ENCODE measurements at regions not wholly inside any gene's neighbourhood (a gene's known extent, or its start where the extent isn't known, plus 50 kb on each side); places are given as distances from the start of the nearest gene placed in this dataset.
A peak's percentile ranks its signal among the peaks of the same experiment; 100 is the strongest.

GRCh38 chr4:58070726-58071125 lies 960.5 kb upstream of the IGFBP7 start:
- Histone ChIP-seq H3K14ac (ENCODE audit: low read length in 2 of 2) (no peak overlapping the region), H2BK12ac (ENCODE audit: low read length in 2 of 2) (no peak overlapping the region), H2BK120ac (ENCODE audit: low read depth, low read length) (no peak overlapping the region), H4K91ac (ENCODE audit: low read length) (no peak overlapping the region), H2AFZ (ENCODE audit: low read depth, low read length) (no peak overlapping the region), H3K9ac (ENCODE audit: low read length) (no peak overlapping the region), H4K8ac (ENCODE audit: low read length) (no peak overlapping the region), H3K4me1 (ENCODE audit: control insufficient read depth, insufficient read depth, low read depth, low read length) (no peaks in the 10 kb centered on the region), H3K27ac (ENCODE audit: low read length, poor library complexity, severe bottlenecking) (no peak overlapping the region), H3K4me3 (ENCODE audit: insufficient read depth in 1 of 2, low read depth in 1 of 2, low read length in 2 of 2) (no peak overlapping the region), H3K79me1 (replicated peaks; ENCODE audit: low read length, poor library complexity, severe bottlenecking) (no peaks in the 10 kb centered on the region), H3K36me3 (ENCODE audit: control insufficient read depth in 1 of 2, insufficient read depth in 2 of 2, low read depth in 1 of 2, low read length in 2 of 2) (no peaks in the 10 kb centered on the region), H3K23ac (ENCODE audit: low read length in 2 of 2) (no peak overlapping the region), H3K18ac (ENCODE audit: low read depth in 1 of 2, low read length in 2 of 2) (no peak overlapping the region), H2AK5ac (ENCODE audit: low read length, severe bottlenecking) (no peak overlapping the region), H3K4ac (ENCODE audit: low read depth in 1 of 2, low read length in 2 of 2) (no peak overlapping the region), H2BK5ac (ENCODE audit: low read depth, low read length, poor library complexity, severe bottlenecking) (no peak overlapping the region), H3K9me3 (ENCODE audit: control insufficient read depth, low read length) (peaks cover 6% of the 10 kb centered on the region), H3K4me2 (ENCODE audit: low read length, poor library complexity, severe bottlenecking) (no peak overlapping the region), H2BK15ac (ENCODE audit: low read depth, poor library complexity, severe bottlenecking) (no peak overlapping the region), H3K27me3 (ENCODE audit: control insufficient read depth in 1 of 2, insufficient read depth in 1 of 2, low read length in 2 of 2) (no peaks in the 10 kb centered on the region)
- DNase-seq = no peak

GRCh38 chr4:58064653-58065052 lies 954.5 kb upstream of the IGFBP7 start:
- Histone ChIP-seq H4K8ac (ENCODE audit: low read length) (no peak overlapping the region), H3K4me3 (ENCODE audit: insufficient read depth in 1 of 2, low read depth in 1 of 2, low read length in 2 of 2) (no peak overlapping the region), H2BK15ac (ENCODE audit: low read depth, poor library complexity, severe bottlenecking) (no peak overlapping the region), H3K27me3 (ENCODE audit: control insufficient read depth in 1 of 2, insufficient read depth in 1 of 2, low read length in 2 of 2) (no peaks in the 10 kb centered on the region), H2BK120ac (ENCODE audit: low read depth, low read length) (no peak overlapping the region), H2BK5ac (ENCODE audit: low read depth, low read length, poor library complexity, severe bottlenecking) (no peak overlapping the region), H3K18ac (ENCODE audit: low read depth in 1 of 2, low read length in 2 of 2) (no peak overlapping the region), H3K4ac (ENCODE audit: low read depth in 1 of 2, low read length in 2 of 2) (no peak overlapping the region), H3K23ac (ENCODE audit: low read length in 2 of 2) (no peak overlapping the region), H3K27ac (ENCODE audit: low read length, poor library complexity, severe bottlenecking) (no peak overlapping the region), H3K36me3 (ENCODE audit: control insufficient read depth in 1 of 2, insufficient read depth in 2 of 2, low read depth in 1 of 2, low read length in 2 of 2) (no peaks in the 10 kb centered on the region), H4K91ac (ENCODE audit: low read length) (no peak overlapping the region), H2AK5ac (ENCODE audit: low read length, severe bottlenecking) (no peak overlapping the region), H3K14ac (ENCODE audit: low read length in 2 of 2) (no peak overlapping the region), H2BK12ac (ENCODE audit: low read length in 2 of 2) (no peak overlapping the region), H3K4me2 (ENCODE audit: low read length, poor library complexity, severe bottlenecking) (no peak overlapping the region), H2AFZ (ENCODE audit: low read depth, low read length) (no peak overlapping the region), H3K9me3 (ENCODE audit: control insufficient read depth, low read length) (no peaks in the 10 kb centered on the region), H3K9ac (ENCODE audit: low read length) (no peak overlapping the region), H3K4me1 (ENCODE audit: control insufficient read depth, insufficient read depth, low read depth, low read length) (no peaks in the 10 kb centered on the region), H3K79me1 (replicated peaks; ENCODE audit: low read length, poor library complexity, severe bottlenecking) (no peaks in the 10 kb centered on the region)
- 73% methylated on average over 2 of the region's 3 CpGs for WGBS
- DNase-seq = peak; percentile 60

- Histone ChIP-seq H2BK15ac (ENCODE audit: low read depth, poor library complexity, severe bottlenecking) (no peak overlapping the region), H2BK120ac (ENCODE audit: low read depth, low read length) (no peak overlapping the region), H3K18ac (ENCODE audit: low read depth in 1 of 2, low read length in 2 of 2) (no peak overlapping the region), H3K4me3 (ENCODE audit: insufficient read depth in 1 of 2, low read depth in 1 of 2, low read length in 2 of 2) (no peak overlapping the region), H4K91ac (ENCODE audit: low read length) (no peak overlapping the region), H2AFZ (ENCODE audit: low read depth, low read length) (no peak overlapping the region), H3K4ac (ENCODE audit: low read depth in 1 of 2, low read length in 2 of 2) (no peak overlapping the region), H3K27ac (ENCODE audit: low read length, poor library complexity, severe bottlenecking) (no peak overlapping the region), H3K4me2 (ENCODE audit: low read length, poor library complexity, severe bottlenecking) (no peak overlapping the region), H3K36me3 (ENCODE audit: control insufficient read depth in 1 of 2, insufficient read depth in 2 of 2, low read depth in 1 of 2, low read length in 2 of 2) (no peaks in the 10 kb centered on the region), H3K9me3 (ENCODE audit: control insufficient read depth, low read length) (no peaks in the 10 kb centered on the region), H3K9ac (ENCODE audit: low read length) (no peak overlapping the region), H3K14ac (ENCODE audit: low read length in 2 of 2) (no peak overlapping the region), H3K23ac (ENCODE audit: low read length in 2 of 2) (no peak overlapping the region), H2BK5ac (ENCODE audit: low read depth, low read length, poor library complexity, severe bottlenecking) (no peak overlapping the region), H3K4me1 (ENCODE audit: control insufficient read depth, insufficient read depth, low read depth, low read length) (no peaks in the 10 kb centered on the region), H2AK5ac (ENCODE audit: low read length, severe bottlenecking) (no peak overlapping the region), H4K8ac (ENCODE audit: low read length) (no peak overlapping the region), H3K79me1 (replicated peaks; ENCODE audit: low read length, poor library complexity, severe bottlenecking) (no peaks in the 10 kb centered on the region), H2BK12ac (ENCODE audit: low read length in 2 of 2) (no peak overlapping the region), H3K27me3 (ENCODE audit: control insufficient read depth in 1 of 2, insufficient read depth in 1 of 2, low read length in 2 of 2) (no peaks in the 10 kb centered on the region)
- WGBS = 87% methylated on average over 4 of the region's 6 CpGs
- peak; percentile 17 for DNase-seq
Measured at GRCh38 chr4:58063404-58064160, 953.4 kb upstream of the IGFBP7 start.

- Histone ChIP-seq H3K4me2 (ENCODE audit: low read length, poor library complexity, severe bottlenecking) (no peak overlapping the region), H4K91ac (ENCODE audit: low read length) (no peak overlapping the region)
- DNase-seq = no peak
Measured at GRCh38 chr4:58061967-58062366, 951.8 kb upstream of the IGFBP7 start.

More at GRCh38 chr4:58061967-58062366, 951.8 kb upstream of the IGFBP7 start:
- Histone ChIP-seq H3K18ac (ENCODE audit: low read depth in 1 of 2, low read length in 2 of 2) (no peak overlapping the region), H3K9me3 (ENCODE audit: control insufficient read depth, low read length) (no peaks in the 10 kb centered on the region), H2BK5ac (ENCODE audit: low read depth, low read length, poor library complexity, severe bottlenecking) (no peak overlapping the region), H3K27ac (ENCODE audit: low read length, poor library complexity, severe bottlenecking) (no peak overlapping the region), H3K27me3 (ENCODE audit: control insufficient read depth in 1 of 2, insufficient read depth in 1 of 2, low read length in 2 of 2) (no peaks in the 10 kb centered on the region), H3K4me1 (ENCODE audit: control insufficient read depth, insufficient read depth, low read depth, low read length) (no peaks in the 10 kb centered on the region), H4K8ac (ENCODE audit: low read length) (no peak overlapping the region), H3K23ac (ENCODE audit: low read length in 2 of 2) (no peak overlapping the region), H2BK12ac (ENCODE audit: low read length in 2 of 2) (no peak overlapping the region), H3K79me1 (replicated peaks; ENCODE audit: low read length, poor library complexity, severe bottlenecking) (no peaks in the 10 kb centered on the region), H3K4me3 (ENCODE audit: insufficient read depth in 1 of 2, low read depth in 1 of 2, low read length in 2 of 2) (no peak overlapping the region), H2AFZ (ENCODE audit: low read depth, low read length) (no peak overlapping the region), H2AK5ac (ENCODE audit: low read length, severe bottlenecking) (no peak overlapping the region), H2BK120ac (ENCODE audit: low read depth, low read length) (no peak overlapping the region), H3K36me3 (ENCODE audit: control insufficient read depth in 1 of 2, insufficient read depth in 2 of 2, low read depth in 1 of 2, low read length in 2 of 2) (no peaks in the 10 kb centered on the region), H3K9ac (ENCODE audit: low read length) (no peak overlapping the region), H3K4ac (ENCODE audit: low read depth in 1 of 2, low read length in 2 of 2) (no peak overlapping the region), H2BK15ac (ENCODE audit: low read depth, poor library complexity, severe bottlenecking) (no peak overlapping the region), H3K14ac (ENCODE audit: low read length in 2 of 2) (no peak overlapping the region)

Measured in mesenchymal stem cell (in vitro differentiated cells and primary cell).